WERI-Rb-1 (cell line): ENCODE measurements at regions not wholly inside any gene's neighbourhood (a gene's known extent, or its start where the extent isn't known, plus 50 kb on each side); places are given as distances from the start of the nearest gene placed in this dataset.

Source experiments
- DNase-seq: peaks from one replicate; pipeline ENCODE4 v3.0.0-alpha.2; 2020
- H3K27ac ChIP-seq: fragments of 250-450 bp; sonication (Bioruptor Pico); 2 replicates; pipeline ENCODE4 v1.5.1; 2020; ENCODE audit warnings: mild to moderate bottlenecking, moderate library complexity
- H3K27me3 ChIP-seq: fragments of 250-450 bp; sonication (Bioruptor Pico); 2 replicates; pipeline ENCODE4 v1.5.1; 2021; ENCODE audit warnings: mild to moderate bottlenecking, low read depth, moderate library complexity; ENCODE audit not compliant: insufficient read depth, severe bottlenecking
- H3K36me3 ChIP-seq: fragments of 250-450 bp; sonication (Bioruptor Pico); 2 replicates; pipeline ENCODE4 v1.5.1; 2020; ENCODE audit warnings: mild to moderate bottlenecking, moderate library complexity
- H3K4me3 ChIP-seq: 2 replicates; pipeline ENCODE4 v1.5.1; 2011; ENCODE audit warnings: low read depth, mild to moderate bottlenecking, control low read depth, low read length
- H3K9me3 ChIP-seq: fragments of 250-450 bp; sonication (Bioruptor Pico); 2 replicates; pipeline ENCODE4 v1.5.1; 2021; ENCODE audit warnings: mild to moderate bottlenecking, moderate library complexity; ENCODE audit not compliant: severe bottlenecking
- CTCF ChIP-seq: IDR thresholded peaks from 2 replicates; pipeline ENCODE4 v1.5.1; 2011; ENCODE audit warnings: low read depth, mild to moderate bottlenecking, control low read depth, inconsistent platforms, low read length

GRCh38 chr5:163363389-163363788 lies 74.0 kb upstream of the CCNG1 start:
- Histone ChIP-seq H3K27me3 (peaks cover 54% of the 10 kb centered on the region), H3K9me3 (no peaks in the 10 kb centered on the region), H3K4me3 (no peak overlapping the region), H3K36me3 (no peaks in the 10 kb centered on the region), H3K27ac (no peak overlapping the region)
- TF ChIP-seq CTCF, result no peak
- DNase-seq, result no peak

- H3K4me3 ChIP-seq, result no peak overlapping the region
- no peak overlapping the region for H3K27ac ChIP-seq
- H3K27me3 ChIP-seq, result peaks cover 40% of the 10 kb centered on the region
- no peaks in the 10 kb centered on the region for H3K36me3 ChIP-seq
- no peaks in the 10 kb centered on the region for H3K9me3 ChIP-seq
- DNase-seq, result no peak
- TF ChIP-seq CTCF, result no peak
These were observed 70.6 kb upstream of the CCNG1 start for GRCh38 chr5:163366757-163367156.

- Histone ChIP-seq H3K36me3 (no peaks in the 10 kb centered on the region), H3K4me3 (no peak overlapping the region), H3K27ac (no peak overlapping the region), H3K9me3 (no peaks in the 10 kb centered on the region), H3K27me3 (peaks cover 29% of the 10 kb centered on the region)
- no peak for DNase-seq
- no peak for TF ChIP-seq CTCF
These were observed 67.5 kb upstream of the CCNG1 start for GRCh38 chr5:163369776-163370385.

GRCh38 chr5:163373436-163374084 lies 63.8 kb upstream of the CCNG1 start:
- H3K36me3 ChIP-seq, result no peaks in the 10 kb centered on the region
- H3K9me3 ChIP-seq, result no peaks in the 10 kb centered on the region
- no peak overlapping the region for H3K27ac ChIP-seq
- no peak for DNase-seq
- H3K27me3 ChIP-seq, result peaks cover 35% of the 10 kb centered on the region
- no peak for TF ChIP-seq CTCF
- no peak overlapping the region for H3K4me3 ChIP-seq

- Histone ChIP-seq H3K9me3 (no peaks in the 10 kb centered on the region), H3K36me3 (no peaks in the 10 kb centered on the region), H3K27me3 (peaks cover 47% of the 10 kb centered on the region), H3K27ac (no peak overlapping the region), H3K4me3 (no peak overlapping the region)
- no peak for TF ChIP-seq CTCF
- no peak for DNase-seq
These were observed 59.4 kb upstream of the CCNG1 start for GRCh38 chr5:163377982-163378381.
